ENCODE measurements at regions not wholly inside any gene's neighbourhood (a gene's known extent, or its start where the extent isn't known, plus 50 kb on each side); places are given as distances from the start of the nearest gene placed in this dataset.

- TF ChIP-seq CTCF (IDR thresholded peaks at IDR 0.05 in 4 of 5, conservative IDR thresholded peaks at IDR 0.05 in 1 of 5) (no peak), POLR2A (IDR thresholded peaks at IDR 0.05) (no peak)
These were observed 396.0 kb upstream of the PRICKLE1 start for GRCh38 chr12:42985506-42985905.
